ENCODE measurements at regions not wholly inside any gene's neighbourhood (a gene's known extent, or its start where the extent isn't known, plus 50 kb on each side); places are given as distances from the start of the nearest gene placed in this dataset.
"Not testable (repeated sequence)": the region's sequence is repeated elsewhere in the genome, so short reads cannot be mapped to it uniquely, and the experiment has no call there.

DNA sequence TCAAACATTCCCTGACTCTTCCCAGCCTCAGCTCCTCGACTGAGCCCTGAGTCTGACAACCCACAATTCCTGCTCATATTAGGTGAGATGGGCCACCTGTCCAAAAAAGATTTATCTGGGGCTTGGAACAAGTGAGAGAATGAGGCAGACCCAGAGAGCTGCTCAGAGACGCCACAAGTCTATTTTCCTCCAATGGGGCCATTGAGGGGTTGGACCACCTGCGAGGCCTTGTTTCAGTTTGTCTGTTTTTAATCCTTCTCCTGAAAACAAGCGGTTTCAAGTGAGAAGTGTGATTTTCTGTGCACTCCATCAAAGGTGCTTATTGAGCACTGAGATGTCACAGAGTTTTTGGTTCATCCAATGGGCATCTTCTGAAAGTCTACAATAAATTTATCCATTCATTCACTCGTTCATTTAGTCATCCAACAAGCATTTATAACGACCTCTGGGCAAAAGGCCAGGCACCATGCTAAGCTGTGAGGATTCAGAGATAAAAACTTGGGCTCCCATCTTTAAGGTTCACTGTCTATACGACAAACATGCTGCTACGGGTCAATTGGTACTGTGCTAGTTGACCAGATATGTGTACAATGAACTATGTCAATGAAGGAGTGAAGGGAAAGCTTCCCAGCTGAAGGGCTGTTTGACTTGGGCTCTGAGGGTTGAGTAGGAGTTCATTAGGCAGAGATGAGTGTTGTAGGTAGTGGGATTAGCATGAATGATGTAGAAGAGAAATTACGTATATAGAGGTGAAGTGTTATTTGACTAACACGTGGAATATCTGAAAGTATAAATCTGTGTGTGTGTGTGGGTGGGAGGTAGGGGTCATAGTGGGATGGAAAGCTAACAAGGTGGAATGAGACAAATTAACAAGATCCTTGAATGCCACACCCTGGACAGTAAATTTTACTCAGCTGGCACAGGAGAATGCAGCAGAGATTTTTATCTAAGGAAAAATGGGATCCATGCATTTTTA, 168.9 kb downstream of the MIAT start:
- H3K27me3 Mint-ChIP-seq (ENCODE audit: insufficient read depth): no peaks in the 10 kb centered on the region
- H3K4me1 Mint-ChIP-seq (ENCODE audit: low read depth): no peaks in the 10 kb centered on the region
- H3K4me3 Mint-ChIP-seq: no peak overlapping the region
- H3K36me3 Mint-ChIP-seq (ENCODE audit: low read depth): no peaks in the 10 kb centered on the region
- intact Hi-C loops (cut with micrococcal nuclease): no loop called here
- no peaks in the 10 kb centered on the region for H3K9me3 Mint-ChIP-seq
- DNase-seq (ENCODE audit: low spot score): no peak
- no peak overlapping the region for H3K27ac Mint-ChIP-seq

DNA sequence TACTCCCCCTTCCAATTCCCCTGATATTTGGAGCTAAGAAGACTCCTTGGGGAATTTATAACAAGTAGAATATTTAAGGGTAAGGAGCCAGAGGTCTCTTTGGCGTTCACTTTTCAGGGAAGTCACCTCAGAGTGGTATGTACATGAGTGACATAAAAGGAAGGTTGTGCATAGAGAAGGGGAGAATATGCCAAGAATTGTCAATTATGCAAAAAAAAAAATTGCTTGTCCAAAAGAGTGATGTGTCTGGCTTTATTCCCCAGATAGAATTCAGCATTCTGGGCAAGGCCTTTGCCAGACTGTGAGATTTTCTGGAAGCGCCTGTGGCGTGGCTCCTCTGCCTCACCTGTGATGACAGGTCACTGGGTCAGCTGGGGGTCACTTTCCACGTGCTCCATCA, 170.2 kb downstream of the MIAT start:
- no peak for DNase-seq (ENCODE audit: low spot score)
- no peaks in the 10 kb centered on the region for H3K9me3 Mint-ChIP-seq
- intact Hi-C loops (cut with micrococcal nuclease): no loop called here
- H3K4me1 Mint-ChIP-seq (ENCODE audit: low read depth): no peaks in the 10 kb centered on the region
- no peak overlapping the region for H3K4me3 Mint-ChIP-seq
- no peak overlapping the region for H3K27ac Mint-ChIP-seq
- H3K36me3 Mint-ChIP-seq (ENCODE audit: low read depth): no peaks in the 10 kb centered on the region
- H3K27me3 Mint-ChIP-seq (ENCODE audit: insufficient read depth): no peaks in the 10 kb centered on the region

DNA sequence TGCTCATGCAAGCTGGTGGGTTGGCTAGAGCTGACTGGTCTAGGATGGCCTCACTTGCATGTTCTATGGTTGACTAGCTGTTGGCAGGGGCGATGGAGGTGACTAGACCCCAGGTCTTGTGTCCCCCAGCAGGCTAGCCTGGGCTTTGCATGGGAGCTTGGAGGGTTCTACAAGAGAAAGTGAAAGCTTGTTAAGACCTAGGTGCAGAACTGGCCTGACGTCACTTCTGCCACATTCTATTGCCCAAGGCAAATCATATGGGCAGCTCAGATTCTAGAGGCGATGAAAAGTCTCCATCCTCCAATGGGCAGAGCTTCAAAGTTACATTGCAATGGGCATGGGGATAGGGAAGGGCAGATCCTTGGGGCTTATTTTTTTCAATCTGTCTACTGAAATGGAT, 170.9 kb downstream of the MIAT start:
- Mint-ChIP-seq H3K36me3 (ENCODE audit: low read depth) (no peaks in the 10 kb centered on the region), H3K9me3 (no peaks in the 10 kb centered on the region), H3K27me3 (ENCODE audit: insufficient read depth) (no peaks in the 10 kb centered on the region), H3K27ac (no peak overlapping the region), H3K4me1 (ENCODE audit: low read depth) (no peaks in the 10 kb centered on the region), H3K4me3 (no peak overlapping the region)
- intact Hi-C loops (cut with micrococcal nuclease): no loop called here
- DNase-seq (ENCODE audit: low spot score): no peak

DNA sequence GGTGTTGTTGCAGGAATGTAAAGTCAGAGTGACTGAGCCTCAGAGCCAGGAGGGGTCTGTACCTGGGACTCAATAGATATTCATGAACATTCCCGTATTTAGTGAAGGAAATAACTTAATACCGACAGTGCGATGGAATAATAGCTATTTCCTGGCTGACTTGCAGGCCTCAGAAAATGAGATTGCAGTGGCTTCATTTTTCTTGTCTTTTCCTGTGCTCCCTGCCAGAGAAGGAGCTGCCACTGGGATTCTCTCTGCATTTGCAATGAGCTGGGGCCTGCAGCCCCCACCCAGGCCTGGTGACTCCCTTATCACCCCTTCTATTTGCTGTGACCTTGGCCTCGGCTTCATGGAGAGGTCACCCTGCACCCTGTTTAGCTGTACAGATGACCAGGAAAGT, 173.4 kb downstream of the MIAT start:
- intact Hi-C loops (cut with micrococcal nuclease): no loop called here
- Mint-ChIP-seq H3K27me3 (ENCODE audit: insufficient read depth) (no peaks in the 10 kb centered on the region), H3K27ac (no peak overlapping the region), H3K4me1 (ENCODE audit: low read depth) (no peaks in the 10 kb centered on the region), H3K36me3 (ENCODE audit: low read depth) (no peaks in the 10 kb centered on the region), H3K4me3 (no peak overlapping the region), H3K9me3 (no peaks in the 10 kb centered on the region)
- DNase-seq (ENCODE audit: low spot score): no peak

DNA sequence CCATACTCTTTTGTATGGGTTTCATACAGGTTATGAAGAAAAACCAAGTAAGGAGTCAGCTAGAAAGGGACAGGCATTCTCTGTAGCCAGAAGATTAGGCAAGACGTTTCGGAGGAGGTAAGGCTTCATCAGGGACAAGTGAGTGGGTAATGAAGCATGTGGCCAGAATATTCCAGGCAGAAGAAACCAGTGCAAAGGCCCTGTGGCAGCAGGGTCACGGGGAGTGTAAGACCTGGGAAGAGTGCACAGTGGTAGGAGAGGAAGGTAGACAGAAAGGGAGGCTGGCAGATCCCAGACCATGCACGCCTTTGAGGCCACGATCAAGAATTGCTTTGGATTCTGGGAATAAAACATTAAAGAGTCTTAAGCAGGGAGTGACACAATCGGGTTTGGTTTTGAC, 177.6 kb downstream of the MIAT start:
- intact Hi-C loops (cut with micrococcal nuclease): no loop called here
- DNase-seq (ENCODE audit: low spot score): no peak
- Mint-ChIP-seq H3K27me3 (ENCODE audit: insufficient read depth) (no peaks in the 10 kb centered on the region), H3K4me1 (ENCODE audit: low read depth) (no peaks in the 10 kb centered on the region), H3K4me3 (no peak overlapping the region), H3K27ac (no peak overlapping the region), H3K9me3 (no peaks in the 10 kb centered on the region), H3K36me3 (ENCODE audit: low read depth) (no peaks in the 10 kb centered on the region)

DNA sequence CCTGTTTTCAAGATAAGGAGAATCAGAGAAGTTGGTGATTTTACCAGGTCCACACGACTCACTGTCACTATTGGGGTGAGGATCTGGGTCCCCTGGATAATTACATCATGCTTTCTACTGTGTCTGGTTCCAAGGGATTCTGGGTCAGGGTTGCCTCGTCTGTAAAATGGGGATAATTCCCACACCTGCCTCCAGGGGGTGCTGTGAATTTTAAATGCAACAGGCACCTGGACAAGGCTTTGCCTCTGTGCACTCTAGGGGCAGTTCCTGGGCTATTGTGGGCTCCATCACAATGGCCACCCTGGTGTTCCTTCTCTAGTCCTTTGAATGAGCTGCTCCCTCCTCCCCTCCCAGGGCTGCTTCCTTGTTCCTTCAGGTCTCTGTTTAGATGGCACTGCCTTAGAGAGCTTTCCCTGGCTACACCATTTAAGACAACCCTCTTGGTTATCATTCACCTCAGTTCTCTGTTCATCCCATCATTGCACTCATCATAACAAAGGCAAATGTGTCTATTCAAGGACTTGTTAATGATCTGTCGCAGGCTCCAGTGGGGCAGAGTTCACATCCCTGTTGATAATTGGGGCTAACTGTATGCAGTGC, 178.6 kb downstream of the MIAT start:
- no peaks in the 10 kb centered on the region for H3K27me3 Mint-ChIP-seq (ENCODE audit: insufficient read depth)
- H3K27ac Mint-ChIP-seq: no peak overlapping the region
- no peaks in the 10 kb centered on the region for H3K9me3 Mint-ChIP-seq
- no peak overlapping the region for H3K4me3 Mint-ChIP-seq
- DNase-seq (ENCODE audit: low spot score): peak; percentile 27
- intact Hi-C loops (cut with micrococcal nuclease): no loop called here
- no peaks in the 10 kb centered on the region for H3K36me3 Mint-ChIP-seq (ENCODE audit: low read depth)
- H3K4me1 Mint-ChIP-seq (ENCODE audit: low read depth): no peaks in the 10 kb centered on the region

DNA sequence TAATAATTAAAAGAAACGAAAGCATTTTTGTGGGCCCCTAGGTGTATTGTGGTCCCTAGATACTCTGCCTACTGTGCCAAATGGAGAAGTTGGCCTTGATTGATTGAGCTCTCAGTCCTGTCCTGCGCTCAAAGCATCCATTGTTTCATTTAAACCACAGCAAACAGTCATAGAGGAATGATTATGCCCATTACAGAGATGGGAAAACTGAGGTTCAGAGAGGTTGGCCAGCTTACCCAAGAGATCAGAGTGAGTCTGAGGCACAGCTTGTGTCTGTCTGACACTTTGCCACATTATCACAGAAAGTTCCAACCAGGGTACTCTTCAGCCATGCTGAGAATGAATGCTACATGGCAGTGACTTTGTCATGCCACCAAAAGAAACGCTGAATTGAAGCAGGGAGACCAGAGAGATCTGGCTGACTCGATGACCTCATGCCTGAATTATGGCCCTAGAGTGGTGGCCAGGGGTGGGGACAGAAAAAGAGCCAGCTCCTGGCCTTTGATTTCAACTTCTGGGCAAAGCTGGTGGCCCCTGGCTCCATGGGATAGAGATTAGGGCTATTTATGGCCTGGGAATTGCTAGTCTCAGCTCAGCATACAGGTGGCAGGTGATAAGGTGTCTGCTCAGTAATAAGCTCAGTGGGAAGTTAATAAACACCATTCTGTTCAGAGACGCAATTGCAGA, 180.5 kb downstream of the MIAT start:
- H3K27ac Mint-ChIP-seq: no peak overlapping the region
- H3K4me3 Mint-ChIP-seq: no peak overlapping the region
- no peaks in the 10 kb centered on the region for H3K9me3 Mint-ChIP-seq
- intact Hi-C loops (cut with micrococcal nuclease): no loop called here
- no peaks in the 10 kb centered on the region for H3K4me1 Mint-ChIP-seq (ENCODE audit: low read depth)
- H3K27me3 Mint-ChIP-seq (ENCODE audit: insufficient read depth): no peaks in the 10 kb centered on the region
- no peaks in the 10 kb centered on the region for H3K36me3 Mint-ChIP-seq (ENCODE audit: low read depth)
- no peak for DNase-seq (ENCODE audit: low spot score)

DNA sequence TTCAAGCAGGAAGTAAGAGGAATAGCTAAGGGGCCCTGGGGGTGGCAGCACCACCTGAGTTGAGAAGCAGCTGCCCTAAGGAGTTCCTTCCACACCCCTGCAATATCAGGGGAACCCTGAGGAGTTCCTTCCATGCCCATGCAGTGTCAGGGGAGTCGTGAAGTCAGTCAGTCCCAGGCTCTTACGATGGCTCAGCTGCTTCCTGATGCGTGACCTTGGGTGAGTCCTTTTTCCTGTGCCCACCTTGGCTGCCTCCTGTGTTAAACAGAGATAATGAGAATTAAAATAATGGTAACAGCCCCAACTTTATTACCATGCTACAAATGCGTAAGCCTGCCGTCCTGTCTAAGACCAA, 181.1 kb downstream of the MIAT start:
- Mint-ChIP-seq H3K27me3 (ENCODE audit: insufficient read depth) (no peaks in the 10 kb centered on the region), H3K27ac (no peak overlapping the region), H3K4me3 (no peak overlapping the region), H3K9me3 (no peaks in the 10 kb centered on the region), H3K36me3 (ENCODE audit: low read depth) (no peaks in the 10 kb centered on the region), H3K4me1 (ENCODE audit: low read depth) (no peaks in the 10 kb centered on the region)
- intact Hi-C loops (cut with micrococcal nuclease): no loop called here
- DNase-seq (ENCODE audit: low spot score): no peak

DNA sequence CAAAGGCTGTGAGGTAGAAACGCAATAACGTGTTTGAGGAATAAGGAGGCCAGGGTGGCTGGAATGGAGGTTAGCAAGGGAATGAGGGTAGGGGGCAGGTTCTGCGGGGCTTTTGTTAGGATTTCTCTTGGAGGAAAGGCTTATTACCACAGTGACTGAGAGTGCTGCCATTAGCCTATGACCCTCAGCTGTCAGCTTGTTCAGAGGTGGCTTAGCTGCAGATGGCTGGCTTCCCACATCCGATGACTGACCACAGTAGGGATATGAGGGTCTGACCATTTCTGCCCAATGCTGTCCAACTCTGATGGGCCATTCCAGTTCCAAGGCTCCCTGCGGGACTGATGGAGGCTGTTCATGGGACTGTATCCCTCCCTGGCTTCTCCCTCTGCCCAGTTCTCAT, 181.8 kb downstream of the MIAT start:
- Mint-ChIP-seq H3K27ac (no peak overlapping the region), H3K27me3 (ENCODE audit: insufficient read depth) (no peaks in the 10 kb centered on the region), H3K9me3 (no peaks in the 10 kb centered on the region), H3K36me3 (ENCODE audit: low read depth) (no peaks in the 10 kb centered on the region), H3K4me3 (no peak overlapping the region), H3K4me1 (ENCODE audit: low read depth) (no peaks in the 10 kb centered on the region)
- no peak for DNase-seq (ENCODE audit: low spot score)
- intact Hi-C loops (cut with micrococcal nuclease): no loop called here

DNA sequence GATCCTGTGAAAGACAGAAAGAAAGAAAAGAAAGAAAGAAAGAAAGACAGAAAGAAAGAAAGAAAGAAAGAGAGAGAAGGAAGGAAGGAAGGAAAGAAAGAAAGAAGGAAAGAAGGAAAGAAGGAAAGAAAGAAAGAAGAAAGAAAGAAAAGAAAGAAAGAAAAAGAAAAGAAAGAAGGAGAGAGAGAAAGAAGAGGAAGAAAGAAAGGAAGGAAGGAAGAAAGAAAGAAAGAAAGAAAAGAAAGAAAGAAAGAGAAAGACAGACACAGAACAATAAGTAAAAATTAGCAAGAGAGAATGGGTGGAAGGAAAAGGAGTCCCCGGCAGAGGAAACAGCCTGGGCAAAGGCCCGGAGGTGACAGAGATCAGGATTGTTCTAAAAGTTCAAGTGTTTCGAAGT, 183.4 kb downstream of the MIAT start:
- intact Hi-C loops (cut with micrococcal nuclease); H3K36me3 Mint-ChIP-seq (ENCODE audit: low read depth); H3K4me1 Mint-ChIP-seq (ENCODE audit: low read depth); H3K4me3 Mint-ChIP-seq; DNase-seq (ENCODE audit: low spot score); H3K27me3 Mint-ChIP-seq (ENCODE audit: insufficient read depth); H3K27ac Mint-ChIP-seq; H3K9me3 Mint-ChIP-seq: not testable (repeated sequence)

DNA sequence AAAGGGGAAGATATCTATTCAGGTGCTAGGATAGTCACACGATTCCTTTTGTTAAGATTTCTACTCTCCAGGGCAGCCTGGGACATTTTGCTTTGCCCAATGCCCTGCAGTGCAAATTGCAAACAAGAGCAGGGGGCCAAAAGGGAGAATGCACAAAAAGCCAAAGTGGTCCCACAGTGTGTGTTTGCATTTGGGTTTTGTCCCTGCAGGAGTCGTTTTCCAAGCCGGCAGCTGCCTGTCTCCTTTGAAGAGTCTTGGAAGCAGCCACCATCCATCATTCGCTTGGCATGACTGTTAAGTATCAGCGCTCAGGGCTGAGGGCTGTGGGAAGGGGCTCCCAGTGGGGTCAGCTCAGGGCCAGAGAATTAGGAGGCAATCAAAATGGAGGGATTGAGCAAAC, 184.7 kb downstream of the MIAT start:
- Mint-ChIP-seq H3K27ac (no peak overlapping the region), H3K4me1 (ENCODE audit: low read depth) (peaks cover 3% of the 10 kb centered on the region), H3K9me3 (no peaks in the 10 kb centered on the region), H3K36me3 (ENCODE audit: low read depth) (no peaks in the 10 kb centered on the region), H3K27me3 (ENCODE audit: insufficient read depth) (no peaks in the 10 kb centered on the region), H3K4me3 (no peak overlapping the region)
- no peak for DNase-seq (ENCODE audit: low spot score)
- intact Hi-C loops (cut with micrococcal nuclease): no loop called here

DNA sequence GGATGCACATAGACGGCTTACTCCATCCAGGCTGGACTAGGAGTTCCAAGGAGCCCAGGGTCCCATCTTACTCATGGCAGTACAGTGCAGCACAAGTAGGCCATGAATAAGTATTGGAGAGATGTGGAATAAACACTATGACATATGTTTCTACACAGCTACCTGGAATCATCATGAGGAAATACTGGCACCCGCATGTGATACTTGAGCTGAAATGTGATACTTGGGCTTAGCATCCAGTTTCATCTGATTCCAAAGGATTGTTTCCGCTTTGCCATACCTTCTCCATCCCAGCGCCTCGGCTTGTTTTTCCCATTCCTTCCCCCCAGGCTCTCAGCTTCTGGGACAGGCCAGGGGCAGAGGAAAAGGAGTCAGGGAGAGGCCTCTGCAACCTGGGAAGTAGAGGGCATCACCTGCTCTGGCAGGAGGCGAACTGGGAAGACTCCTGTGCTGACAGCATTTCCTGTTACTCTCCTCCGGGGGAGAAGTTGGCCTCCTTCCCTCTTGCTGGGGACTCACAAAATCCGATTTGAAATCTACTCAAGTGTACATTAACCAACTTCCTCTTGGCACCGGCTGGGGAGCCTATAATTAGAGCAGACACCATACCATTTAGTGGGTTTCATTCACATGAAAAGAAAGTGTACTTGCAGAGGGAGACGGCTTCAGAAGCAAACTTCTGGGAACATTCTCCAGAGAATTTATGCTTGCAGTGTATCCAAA, 187.8 kb downstream of the MIAT start:
- Mint-ChIP-seq H3K36me3 (ENCODE audit: low read depth) (no peaks in the 10 kb centered on the region), H3K9me3 (no peaks in the 10 kb centered on the region), H3K27me3 (ENCODE audit: insufficient read depth) (no peaks in the 10 kb centered on the region), H3K4me3 (no peak overlapping the region), H3K4me1 (ENCODE audit: low read depth) (peaks cover 7% of the 10 kb centered on the region), H3K27ac (no peak overlapping the region)
- intact Hi-C loops (cut with micrococcal nuclease): no loop called here
- DNase-seq (ENCODE audit: low spot score): no peak

DNA sequence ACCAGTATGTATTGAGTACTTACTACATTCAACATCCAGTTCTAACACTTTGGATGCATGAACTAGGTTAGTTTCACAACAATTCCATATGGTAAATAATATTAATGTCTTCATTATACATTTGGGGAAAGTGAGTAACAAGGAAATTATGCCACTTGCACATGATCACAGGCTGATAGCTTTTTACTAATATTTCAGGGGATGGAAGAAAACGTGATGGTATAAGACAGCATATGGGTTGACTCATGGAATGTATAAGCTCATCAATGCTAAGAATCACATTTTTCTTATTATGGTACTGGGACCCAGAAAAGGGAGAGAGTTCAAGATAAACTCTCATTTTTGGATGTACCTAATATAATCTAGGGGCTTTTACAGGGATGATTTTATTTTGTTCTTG, 188.7 kb downstream of the MIAT start:
- no peak overlapping the region for H3K27ac Mint-ChIP-seq
- H3K4me3 Mint-ChIP-seq: no peak overlapping the region
- peaks cover 7% of the 10 kb centered on the region for H3K4me1 Mint-ChIP-seq (ENCODE audit: low read depth)
- intact Hi-C loops (cut with micrococcal nuclease): no loop called here
- H3K36me3 Mint-ChIP-seq (ENCODE audit: low read depth): no peaks in the 10 kb centered on the region
- H3K27me3 Mint-ChIP-seq (ENCODE audit: insufficient read depth): no peaks in the 10 kb centered on the region
- H3K9me3 Mint-ChIP-seq: no peaks in the 10 kb centered on the region
- no peak for DNase-seq (ENCODE audit: low spot score)
